HG03558 (cell line): ENCODE measurements at regions not wholly inside any gene's neighbourhood (a gene's known extent, or its start where the extent isn't known, plus 50 kb on each side); places are given as distances from the start of the nearest gene placed in this dataset.
"Not testable (repeated sequence)": the region's sequence is repeated elsewhere in the genome, so short reads cannot be mapped to it uniquely, and the experiment has no call there.

Experiments
- ATAC-seq: cut with Tn5 transposase; IDR thresholded peaks from one replicate; pipeline ENCODE4 v1.9.1; 2021; ENCODE audit warnings: moderate number of reproducible peaks; ENCODE audit not compliant: unreplicated experiment; ENCODE audit errors: extremely low read depth

- not testable (repeated sequence) for ATAC-seq
These were observed 77.6 kb downstream of the HHIPL2 start for GRCh38 chr1:222470252-222470805.

- no peak for ATAC-seq
These were observed 81.6 kb downstream of the HHIPL2 start for GRCh38 chr1:222466150-222466865.

GRCh38 chr1:222465211-222466041 is 82.5 kb downstream of the HHIPL2 start:
- peak; percentile 93 for ATAC-seq

- no peak for ATAC-seq
These were observed 83.1 kb downstream of the HHIPL2 start for GRCh38 chr1:222464841-222465210.

GRCh38 chr1:222463059-222463730 is 84.7 kb downstream of the HHIPL2 start:
- no peak for ATAC-seq

GRCh38 chr1:222462601-222463000 is 85.3 kb downstream of the HHIPL2 start:
- ATAC-seq = no peak

GRCh38 chr1:222461941-222462340 is 86.0 kb downstream of the HHIPL2 start:
- no peak for ATAC-seq

GRCh38 chr1:222459652-222460051 is 88.3 kb downstream of the HHIPL2 start:
- no peak for ATAC-seq

- no peak for ATAC-seq
These were observed 90.4 kb downstream of the HHIPL2 start for GRCh38 chr1:222457513-222457912.

GRCh38 chr1:222457084-222457483 is 90.8 kb downstream of the HHIPL2 start:
- no peak for ATAC-seq

GRCh38 chr1:222455188-222455879 is 92.6 kb downstream of the HHIPL2 start:
- ATAC-seq = peak; percentile 76

GRCh38 chr1:222454782-222455181 is 93.1 kb downstream of the HHIPL2 start:
- ATAC-seq = no peak

GRCh38 chr1:222454186-222454585 is 93.7 kb downstream of the HHIPL2 start:
- no peak for ATAC-seq

GRCh38 chr1:222452031-222452430 is 95.9 kb downstream of the HHIPL2 start:
- no peak for ATAC-seq

GRCh38 chr1:222443566-222443965 is 104.3 kb downstream of the HHIPL2 start:
- no peak for ATAC-seq

GRCh38 chr1:222441066-222441465 is 106.8 kb downstream of the HHIPL2 start:
- no peak for ATAC-seq

- no peak for ATAC-seq
These were observed 123.1 kb downstream of the HHIPL2 start for GRCh38 chr1:222424826-222425225.

GRCh38 chr1:222421380-222421779 is 126.5 kb downstream of the HHIPL2 start:
- no peak for ATAC-seq

GRCh38 chr1:222420633-222421032 is 127.3 kb downstream of the HHIPL2 start:
- ATAC-seq = no peak

GRCh38 chr1:222418654-222419053 is 129.2 kb downstream of the HHIPL2 start:
- no peak for ATAC-seq
